VCaP (cell line): ENCODE measurements at regions not wholly inside any gene's neighbourhood (a gene's known extent, or its start where the extent isn't known, plus 50 kb on each side); places are given as distances from the start of the nearest gene placed in this dataset.

Source experiments
- H3K27ac ChIP-seq: fragments of 450-650 bp; 2 replicates; pipeline ENCODE4 v1.5.1; 2017
- CTCF ChIP-seq: fragments of 450-650 bp; conservative IDR thresholded peaks from 2 replicates; pipeline ENCODE4 v1.5.1; 2017; ENCODE audit warnings: mild to moderate bottlenecking, moderate library complexity

GRCh38 chr5:52409835-52410234, 377.9 kb upstream of the ITGA1 start:
- TF ChIP-seq CTCF, result no peak
- H3K27ac ChIP-seq, result no peak overlapping the region

- TF ChIP-seq CTCF, result no peak
- H3K27ac ChIP-seq, result no peak overlapping the region
Measured at GRCh38 chr5:52419357-52419756, 368.4 kb upstream of the ITGA1 start.

- H3K27ac ChIP-seq, result no peak overlapping the region
- TF ChIP-seq CTCF, result no peak
Measured at GRCh38 chr5:52427615-52428014, 360.1 kb upstream of the ITGA1 start.

GRCh38 chr5:52428977-52429489, 358.7 kb upstream of the ITGA1 start:
- no peak overlapping the region for H3K27ac ChIP-seq
- no peak for TF ChIP-seq CTCF

GRCh38 chr5:52441768-52442167, 345.9 kb upstream of the ITGA1 start:
- TF ChIP-seq CTCF, result no peak

GRCh38 chr5:52443187-52443586, 344.5 kb upstream of the ITGA1 start:
- TF ChIP-seq CTCF, result no peak

More at GRCh38 chr5:52441768-52442167, 345.9 kb upstream of the ITGA1 start:
- no peak overlapping the region for H3K27ac ChIP-seq

GRCh38 chr5:52448111-52448510, 339.6 kb upstream of the ITGA1 start:
- no peak for TF ChIP-seq CTCF
- H3K27ac ChIP-seq, result no peak overlapping the region

More at GRCh38 chr5:52443187-52443586, 344.5 kb upstream of the ITGA1 start:
- H3K27ac ChIP-seq, result no peak overlapping the region
